DND-41 (cell line): ENCODE measurements at regions not wholly inside any gene's neighbourhood (a gene's known extent, or its start where the extent isn't known, plus 50 kb on each side); places are given as distances from the start of the nearest gene placed in this dataset.
"Not testable (repeated sequence)": the region's sequence is repeated elsewhere in the genome, so short reads cannot be mapped to it uniquely, and the experiment has no call there.

Experiments used
- ATAC-seq: fragments of 200-7000 bp; cut with Tn5 transposase; 3 replicates; pipeline ENCODE4 v1.9.1; 2021; ENCODE audit warnings: low read depth; ENCODE audit not compliant: insufficient read depth
- DNase-seq: peaks from one replicate; pipeline ENCODE4 v3.0.0-alpha.2; 2020
- H2AFZ ChIP-seq: 2 replicates; pipeline ENCODE4 v1.6.0; 2012; ENCODE audit warnings: low read depth, low read length
- H3K27ac ChIP-seq: 2 replicates; pipeline ENCODE4 v1.5.1; 2012; ENCODE audit warnings: low read length, inconsistent platforms
- H3K27me3 ChIP-seq: fragments of 200-600 bp; sonication (generic); 2 replicates; pipeline ENCODE4 v1.6.0; 2012; ENCODE audit warnings: low read length, mild to moderate bottlenecking, inconsistent platforms; ENCODE audit not compliant: insufficient read depth, poor library complexity
- H3K36me3 ChIP-seq: 2 replicates; pipeline ENCODE4 v1.5.1; 2012; ENCODE audit warnings: low read length, inconsistent platforms; ENCODE audit not compliant: insufficient read depth
- H3K4me1 ChIP-seq: 2 replicates; pipeline ENCODE4 v1.5.1; 2012; ENCODE audit warnings: mild to moderate bottlenecking, low read length; ENCODE audit not compliant: insufficient read depth
- H3K4me2 ChIP-seq: 2 replicates; pipeline ENCODE4 v1.6.0; 2012; ENCODE audit warnings: mild to moderate bottlenecking, moderate library complexity, low read length, inconsistent platforms; ENCODE audit not compliant: insufficient read depth
- H3K4me3 ChIP-seq, 2 experiments: fragments of 200-600 bp in 1 of 2; shearing (Covaris generic) in 1 of 2; 2 replicates each; pipeline ENCODE4 v1.5.1; 2012 to 2016; ENCODE audit warnings: inconsistent platforms in 2 of 2, low read length in 2 of 2, mild to moderate bottlenecking in 2 of 2, low read depth in 1 of 2, moderate library complexity in 1 of 2
- H3K79me2 ChIP-seq: 2 replicates; pipeline ENCODE4 v1.6.0; 2012; ENCODE audit warnings: low read length, inconsistent platforms; ENCODE audit not compliant: insufficient read depth
- H3K9ac ChIP-seq: 2 replicates; pipeline ENCODE4 v1.6.0; 2012; ENCODE audit warnings: low read depth, mild to moderate bottlenecking, inconsistent platforms, low read length, moderate library complexity
- H3K9me3 ChIP-seq: 2 replicates; pipeline ENCODE4 v1.5.1; 2012; ENCODE audit warnings: low read length, moderate library complexity, mild to moderate bottlenecking, inconsistent platforms; ENCODE audit not compliant: insufficient read depth, severe bottlenecking
- H4K20me1 ChIP-seq: 2 replicates; pipeline ENCODE4 v1.6.0; 2012; ENCODE audit warnings: low read length; ENCODE audit not compliant: insufficient read depth
- EZH2 ChIP-seq: IDR thresholded peaks from 3 replicates; pipeline ENCODE4 v1.6.1; 2012; ENCODE audit warnings: borderline replicate concordance, low read depth, mild to moderate bottlenecking, moderate library complexity, low read length, inconsistent platforms; ENCODE audit not compliant: severe bottlenecking
- TF ChIP-seq, protein P1 (sequence below): IDR thresholded peaks from 2 replicates; pipeline ENCODE4 v1.5.1; 2012; ENCODE audit warnings: borderline replicate concordance, low read length, moderate library complexity, mild to moderate bottlenecking; ENCODE audit not compliant: poor library complexity, severe bottlenecking; ENCODE audit errors: extremely low read depth

DNA sequence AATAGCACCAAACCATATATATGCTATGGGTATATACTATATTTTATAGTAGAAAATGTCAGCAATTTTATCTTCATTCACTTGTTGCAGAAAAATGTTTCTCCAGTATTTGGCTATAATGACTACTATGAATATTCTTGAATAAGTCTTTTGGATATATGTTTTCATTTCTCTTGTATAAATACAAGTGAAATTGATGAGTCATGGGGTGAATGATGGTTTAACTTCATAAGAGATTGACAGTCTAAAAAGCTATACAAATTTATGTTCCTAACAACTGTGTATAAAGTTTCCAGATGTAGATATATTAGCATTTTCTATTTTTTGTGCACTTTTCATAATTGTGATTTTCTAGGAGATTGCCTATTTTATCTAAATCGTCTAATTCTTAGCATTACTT is 714.8 kb downstream of the TRHDE start:
- no peak for DNase-seq
- Histone ChIP-seq H3K4me2 (no peak overlapping the region), H3K4me1 (no peaks in the 10 kb centered on the region), H3K27ac (no peak overlapping the region), H3K27me3 (no peaks in the 10 kb centered on the region), H4K20me1 (no peaks in the 10 kb centered on the region), H3K36me3 (no peaks in the 10 kb centered on the region), H3K9ac (no peak overlapping the region), H3K79me2 (no peaks in the 10 kb centered on the region), H3K9me3 (no peaks in the 10 kb centered on the region), H2AFZ (no peak overlapping the region), H3K4me3 (no peak overlapping the region)
- TF ChIP-seq EZH2 = no peak
- TF ChIP-seq, protein P1, sequence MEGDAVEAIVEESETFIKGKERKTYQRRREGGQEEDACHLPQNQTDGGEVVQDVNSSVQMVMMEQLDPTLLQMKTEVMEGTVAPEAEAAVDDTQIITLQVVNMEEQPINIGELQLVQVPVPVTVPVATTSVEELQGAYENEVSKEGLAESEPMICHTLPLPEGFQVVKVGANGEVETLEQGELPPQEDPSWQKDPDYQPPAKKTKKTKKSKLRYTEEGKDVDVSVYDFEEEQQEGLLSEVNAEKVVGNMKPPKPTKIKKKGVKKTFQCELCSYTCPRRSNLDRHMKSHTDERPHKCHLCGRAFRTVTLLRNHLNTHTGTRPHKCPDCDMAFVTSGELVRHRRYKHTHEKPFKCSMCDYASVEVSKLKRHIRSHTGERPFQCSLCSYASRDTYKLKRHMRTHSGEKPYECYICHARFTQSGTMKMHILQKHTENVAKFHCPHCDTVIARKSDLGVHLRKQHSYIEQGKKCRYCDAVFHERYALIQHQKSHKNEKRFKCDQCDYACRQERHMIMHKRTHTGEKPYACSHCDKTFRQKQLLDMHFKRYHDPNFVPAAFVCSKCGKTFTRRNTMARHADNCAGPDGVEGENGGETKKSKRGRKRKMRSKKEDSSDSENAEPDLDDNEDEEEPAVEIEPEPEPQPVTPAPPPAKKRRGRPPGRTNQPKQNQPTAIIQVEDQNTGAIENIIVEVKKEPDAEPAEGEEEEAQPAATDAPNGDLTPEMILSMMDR = no peak
- no peak for ATAC-seq

DNA sequence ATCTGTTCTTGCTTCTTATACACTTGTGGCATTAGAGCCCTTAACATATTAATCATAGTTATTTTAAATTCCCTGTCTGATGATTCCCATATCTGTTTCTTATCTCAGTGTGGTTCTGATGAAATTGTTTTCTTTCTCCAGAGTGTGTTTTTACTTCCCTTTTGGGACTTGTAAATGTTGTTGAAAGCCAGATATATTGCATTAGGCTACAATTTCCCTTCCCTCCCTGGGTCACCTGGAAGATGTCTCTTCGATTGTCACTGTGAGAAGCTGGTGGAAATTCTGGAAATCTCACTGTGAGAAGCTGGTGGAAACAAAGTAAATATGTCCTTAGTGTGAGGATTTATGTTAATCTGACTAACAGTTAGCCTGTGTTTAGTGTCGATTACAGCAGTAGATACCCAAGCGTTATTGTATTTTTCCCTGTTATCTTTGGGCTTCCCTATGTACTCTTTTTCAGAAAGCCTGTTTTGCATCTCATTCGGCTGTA is 717.3 kb downstream of the TRHDE start:
- H4K20me1 ChIP-seq = no peaks in the 10 kb centered on the region
- no peaks in the 10 kb centered on the region for H3K4me1 ChIP-seq
- no peak overlapping the region for H3K4me2 ChIP-seq
- no peaks in the 10 kb centered on the region for H3K36me3 ChIP-seq
- H3K79me2 ChIP-seq = no peaks in the 10 kb centered on the region
- H3K27me3 ChIP-seq = no peaks in the 10 kb centered on the region
- ATAC-seq (no peak), DNase-seq (no peak)
- H3K27ac ChIP-seq = no peak overlapping the region
- no peak overlapping the region for H3K4me3 ChIP-seq
- no peak overlapping the region for H3K9ac ChIP-seq
- TF ChIP-seq EZH2 = no peak
- TF ChIP-seq, protein P1 = no peak
- no peak overlapping the region for H2AFZ ChIP-seq
- H3K9me3 ChIP-seq = no peaks in the 10 kb centered on the region

DNA sequence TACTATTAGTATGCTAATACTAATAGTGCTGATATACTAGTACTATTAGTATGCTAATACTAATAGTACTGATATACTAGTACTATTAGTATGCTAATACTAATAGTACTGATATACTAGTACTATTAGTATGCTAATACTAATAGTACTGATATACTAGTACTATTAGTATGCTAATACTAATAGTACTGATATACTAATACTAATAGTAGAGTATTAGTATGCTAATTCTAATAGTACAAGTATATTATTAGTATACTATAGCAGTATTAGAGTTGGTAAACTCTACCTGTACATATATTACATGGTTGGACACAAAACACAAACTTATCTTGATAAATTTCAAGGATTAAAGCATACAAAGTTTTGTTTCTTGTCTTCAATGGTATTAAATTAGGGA is 722.9 kb downstream of the TRHDE start:
- H3K9ac ChIP-seq, H3K4me2 ChIP-seq, H3K27me3 ChIP-seq, H3K27ac ChIP-seq, H3K36me3 ChIP-seq, H3K4me3 ChIP-seq, H3K4me1 ChIP-seq, H2AFZ ChIP-seq, H4K20me1 ChIP-seq, H3K79me2 ChIP-seq, ATAC-seq, H3K9me3 ChIP-seq, DNase-seq: not testable (repeated sequence)

DNA sequence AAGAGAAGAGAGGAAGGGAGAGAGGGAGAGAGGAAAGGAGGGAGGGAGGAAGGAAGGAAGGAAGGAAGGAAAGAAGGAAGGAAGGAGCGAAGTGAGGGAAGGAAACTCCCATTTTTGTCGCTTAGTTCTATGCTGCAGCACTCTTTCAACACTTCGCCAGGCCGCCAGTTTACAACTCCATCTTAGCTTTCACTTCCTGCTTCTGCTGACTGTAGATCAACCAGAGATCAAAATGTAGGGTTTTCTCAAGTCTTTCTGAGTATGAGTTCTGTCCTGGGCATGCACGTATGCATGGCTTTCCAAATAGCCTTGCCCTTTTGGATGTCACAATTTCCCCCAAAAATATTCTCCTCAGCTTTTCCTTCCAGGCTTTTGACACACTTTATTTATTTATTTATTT is 723.4 kb downstream of the TRHDE start:
- Histone ChIP-seq H2AFZ (no peak overlapping the region), H3K9ac (no peak overlapping the region), H3K27ac (no peak overlapping the region), H3K27me3 (no peaks in the 10 kb centered on the region), H3K4me3 (no peak overlapping the region), H3K4me1 (no peaks in the 10 kb centered on the region), H3K4me2 (no peak overlapping the region), H3K36me3 (no peaks in the 10 kb centered on the region), H4K20me1 (no peaks in the 10 kb centered on the region), H3K9me3 (no peaks in the 10 kb centered on the region), H3K79me2 (no peaks in the 10 kb centered on the region)
- no peak for DNase-seq
- TF ChIP-seq, protein P1 = no peak
- TF ChIP-seq EZH2 = no peak
- ATAC-seq = no peak

DNA sequence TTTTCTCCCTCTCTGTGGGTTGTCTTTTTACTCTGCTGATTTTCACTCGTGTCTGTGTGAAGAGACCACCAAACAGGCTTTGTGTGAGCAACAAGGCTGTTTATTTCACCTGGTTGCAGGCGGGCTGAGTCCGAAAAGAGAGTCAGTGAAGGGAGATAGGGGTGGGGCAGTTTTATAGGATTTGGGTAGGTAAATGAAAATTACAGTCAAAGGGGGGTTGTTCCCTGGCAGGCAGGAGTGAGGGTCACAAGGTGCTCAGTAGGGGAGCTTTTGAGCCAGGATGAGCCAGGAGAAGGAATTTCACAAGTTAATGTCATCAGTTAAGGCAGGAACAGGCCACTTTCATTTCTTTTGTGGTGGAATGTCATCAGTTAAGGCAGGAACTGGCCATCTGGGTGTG is 729.6 kb downstream of the TRHDE start:
- H3K4me3 ChIP-seq, H3K4me1 ChIP-seq, H3K9ac ChIP-seq, ATAC-seq, H3K79me2 ChIP-seq, H3K36me3 ChIP-seq, H2AFZ ChIP-seq, H3K4me2 ChIP-seq, H3K9me3 ChIP-seq, H3K27me3 ChIP-seq, DNase-seq, H3K27ac ChIP-seq, H4K20me1 ChIP-seq: not testable (repeated sequence)

DNA sequence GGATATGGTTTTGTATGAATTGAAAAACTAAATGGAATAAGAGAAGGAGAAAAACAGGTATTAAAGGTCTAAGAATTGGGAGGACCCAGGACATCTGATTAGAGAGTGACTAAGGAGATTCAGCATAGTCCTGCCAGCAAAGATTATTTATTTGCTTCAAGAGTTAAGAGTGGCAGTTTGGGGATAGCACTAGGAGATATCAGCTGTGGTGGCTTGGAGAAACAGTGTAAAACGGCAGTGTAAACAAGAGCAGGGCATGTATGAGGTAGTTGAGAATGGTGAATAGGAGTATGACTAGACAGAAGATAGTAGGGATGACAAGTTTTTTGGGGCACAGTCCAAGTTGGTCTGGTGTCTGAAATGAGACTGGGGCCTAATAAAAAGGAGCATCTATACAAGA is 730.3 kb downstream of the TRHDE start:
- not testable (repeated sequence) for H3K27ac ChIP-seq, H3K9ac ChIP-seq, H2AFZ ChIP-seq, DNase-seq, H3K36me3 ChIP-seq, H3K27me3 ChIP-seq, ATAC-seq, H3K79me2 ChIP-seq, H3K4me3 ChIP-seq, H3K4me2 ChIP-seq, H3K9me3 ChIP-seq, H4K20me1 ChIP-seq, H3K4me1 ChIP-seq
